ENCODE measurements at regions not wholly inside any gene's neighbourhood (a gene's known extent, or its start where the extent isn't known, plus 50 kb on each side); places are given as distances from the start of the nearest gene placed in this dataset.
A peak's percentile ranks its signal among the peaks of the same experiment; 100 is the strongest.

- no peak overlapping the region for H3K4me3 ChIP-seq (ENCODE audit: low read length in 3 of 3)
- FAIRE-seq (no peak), DNase-seq (no peak)
- no peaks in the 10 kb centered on the region for H3K27me3 ChIP-seq (ENCODE audit: control insufficient read depth, insufficient read depth, low read length)
- no peak for TF ChIP-seq CTCF (IDR thresholded peaks at IDR 0.05; ENCODE audit: borderline replicate concordance, extremely low read depth, insufficient read depth)
- H3K9ac ChIP-seq (ENCODE audit: low read length in 3 of 3) = no peak overlapping the region
- intact Hi-C loops (cut with DNase I) = no loop called here
- no peaks in the 10 kb centered on the region for H3K9me3 ChIP-seq (ENCODE audit: control insufficient read depth in 2 of 3, insufficient read depth in 1 of 3, low read length in 3 of 3)
- no peaks in the 10 kb centered on the region for H3K4me1 ChIP-seq (ENCODE audit: control insufficient read depth in 2 of 3, insufficient read depth in 2 of 3, low read depth in 1 of 3, low read length in 3 of 3)
- no peak overlapping the region for H3K27ac ChIP-seq (ENCODE audit: low read depth in 2 of 2, low read length in 2 of 2)
- no peaks in the 10 kb centered on the region for H3K36me3 ChIP-seq (ENCODE audit: control insufficient read depth in 2 of 3, insufficient read depth in 3 of 3, low read length in 3 of 3)
These were observed 617.3 kb upstream of the GOT2 start for GRCh38 chr16:59351305-59351903.

GRCh38 chr16:59350670-59351069 lies 616.6 kb upstream of the GOT2 start:
- TF ChIP-seq CTCF (IDR thresholded peaks at IDR 0.05; ENCODE audit: borderline replicate concordance, extremely low read depth, insufficient read depth) = no peak
- Histone ChIP-seq H3K9me3 (ENCODE audit: control insufficient read depth in 2 of 3, insufficient read depth in 1 of 3, low read length in 3 of 3) (no peaks in the 10 kb centered on the region), H3K27me3 (ENCODE audit: control insufficient read depth, insufficient read depth, low read length) (no peaks in the 10 kb centered on the region), H3K9ac (ENCODE audit: low read length in 3 of 3) (no peak overlapping the region), H3K4me3 (ENCODE audit: low read length in 3 of 3) (no peak overlapping the region), H3K27ac (ENCODE audit: low read depth in 2 of 2, low read length in 2 of 2) (no peak overlapping the region), H3K4me1 (ENCODE audit: control insufficient read depth in 2 of 3, insufficient read depth in 2 of 3, low read depth in 1 of 3, low read length in 3 of 3) (no peaks in the 10 kb centered on the region), H3K36me3 (ENCODE audit: control insufficient read depth in 2 of 3, insufficient read depth in 3 of 3, low read length in 3 of 3) (no peaks in the 10 kb centered on the region)
- DNase-seq = no peak
- FAIRE-seq = no peak
- intact Hi-C loops (cut with DNase I) = no loop called here

GRCh38 chr16:59342669-59343068 lies 608.6 kb upstream of the GOT2 start:
- Histone ChIP-seq H3K9ac (ENCODE audit: low read length in 3 of 3) (no peak overlapping the region), H3K36me3 (ENCODE audit: control insufficient read depth in 2 of 3, insufficient read depth in 3 of 3, low read length in 3 of 3) (no peaks in the 10 kb centered on the region), H3K4me3 (ENCODE audit: low read length in 3 of 3) (no peak overlapping the region), H3K27me3 (ENCODE audit: control insufficient read depth, insufficient read depth, low read length) (no peaks in the 10 kb centered on the region), H3K27ac (ENCODE audit: low read depth in 2 of 2, low read length in 2 of 2) (no peak overlapping the region), H3K9me3 (ENCODE audit: control insufficient read depth in 2 of 3, insufficient read depth in 1 of 3, low read length in 3 of 3) (no peaks in the 10 kb centered on the region), H3K4me1 (ENCODE audit: control insufficient read depth in 2 of 3, insufficient read depth in 2 of 3, low read depth in 1 of 3, low read length in 3 of 3) (no peaks in the 10 kb centered on the region)
- TF ChIP-seq CTCF (IDR thresholded peaks at IDR 0.05; ENCODE audit: borderline replicate concordance, extremely low read depth, insufficient read depth) = no peak
- DNase-seq (peak in 2 of 5 donors; percentile 14 to 28), FAIRE-seq (no peak)
- intact Hi-C loops (cut with DNase I) = no loop called here

GRCh38 chr16:59341368-59341767 lies 607.3 kb upstream of the GOT2 start:
- H3K4me3 ChIP-seq (ENCODE audit: low read length in 3 of 3) = no peak overlapping the region
- H3K9me3 ChIP-seq (ENCODE audit: control insufficient read depth in 2 of 3, insufficient read depth in 1 of 3, low read length in 3 of 3) = no peaks in the 10 kb centered on the region
- no peak overlapping the region for H3K27ac ChIP-seq (ENCODE audit: low read depth in 2 of 2, low read length in 2 of 2)
- FAIRE-seq (no peak), DNase-seq (peak in 3 of 5 donors; percentile 16 to 33 (median 26))
- no peaks in the 10 kb centered on the region for H3K36me3 ChIP-seq (ENCODE audit: control insufficient read depth in 2 of 3, insufficient read depth in 3 of 3, low read length in 3 of 3)
- intact Hi-C loops (cut with DNase I) = no loop called here
- no peaks in the 10 kb centered on the region for H3K27me3 ChIP-seq (ENCODE audit: control insufficient read depth, insufficient read depth, low read length)
- no peaks in the 10 kb centered on the region for H3K4me1 ChIP-seq (ENCODE audit: control insufficient read depth in 2 of 3, insufficient read depth in 2 of 3, low read depth in 1 of 3, low read length in 3 of 3)
- no peak for TF ChIP-seq CTCF (IDR thresholded peaks at IDR 0.05; ENCODE audit: borderline replicate concordance, extremely low read depth, insufficient read depth)
- no peak overlapping the region for H3K9ac ChIP-seq (ENCODE audit: low read length in 3 of 3)

Measured in kidney (tissue), 13 donors.